ENCODE measurements at regions not wholly inside any gene's neighbourhood (a gene's known extent, or its start where the extent isn't known, plus 50 kb on each side); places are given as distances from the start of the nearest gene placed in this dataset.
A peak's percentile ranks its signal among the peaks of the same experiment; 100 is the strongest.
"Not testable (repeated sequence)": the region's sequence is repeated elsewhere in the genome, so short reads cannot be mapped to it uniquely, and the experiment has no call there.

DNA sequence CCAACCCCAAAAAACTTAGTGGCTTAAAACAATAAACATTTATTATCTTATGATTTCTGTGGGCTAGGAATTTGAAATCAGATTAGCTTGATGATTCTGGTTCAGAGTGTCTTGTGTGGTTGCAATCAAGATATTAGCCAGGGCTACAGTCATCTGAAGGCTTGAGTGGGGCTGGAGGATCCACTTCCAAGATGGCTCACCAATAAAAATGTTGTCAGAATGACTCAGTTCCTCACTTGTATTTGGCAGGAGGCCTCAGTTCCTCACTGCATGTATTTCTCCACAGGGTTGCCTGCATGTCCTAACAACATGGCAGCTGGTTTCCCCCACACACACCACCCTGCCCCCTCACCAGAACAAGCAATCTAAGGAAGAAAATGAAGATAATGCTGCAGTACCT, 98.2 kb upstream of the NIPBL start:
- no peak overlapping the region for H3K4me3 ChIP-seq (replicated peaks; ENCODE audit: low read depth, low read length)
- TF ChIP-seq, protein P1, sequence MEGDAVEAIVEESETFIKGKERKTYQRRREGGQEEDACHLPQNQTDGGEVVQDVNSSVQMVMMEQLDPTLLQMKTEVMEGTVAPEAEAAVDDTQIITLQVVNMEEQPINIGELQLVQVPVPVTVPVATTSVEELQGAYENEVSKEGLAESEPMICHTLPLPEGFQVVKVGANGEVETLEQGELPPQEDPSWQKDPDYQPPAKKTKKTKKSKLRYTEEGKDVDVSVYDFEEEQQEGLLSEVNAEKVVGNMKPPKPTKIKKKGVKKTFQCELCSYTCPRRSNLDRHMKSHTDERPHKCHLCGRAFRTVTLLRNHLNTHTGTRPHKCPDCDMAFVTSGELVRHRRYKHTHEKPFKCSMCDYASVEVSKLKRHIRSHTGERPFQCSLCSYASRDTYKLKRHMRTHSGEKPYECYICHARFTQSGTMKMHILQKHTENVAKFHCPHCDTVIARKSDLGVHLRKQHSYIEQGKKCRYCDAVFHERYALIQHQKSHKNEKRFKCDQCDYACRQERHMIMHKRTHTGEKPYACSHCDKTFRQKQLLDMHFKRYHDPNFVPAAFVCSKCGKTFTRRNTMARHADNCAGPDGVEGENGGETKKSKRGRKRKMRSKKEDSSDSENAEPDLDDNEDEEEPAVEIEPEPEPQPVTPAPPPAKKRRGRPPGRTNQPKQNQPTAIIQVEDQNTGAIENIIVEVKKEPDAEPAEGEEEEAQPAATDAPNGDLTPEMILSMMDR (IDR thresholded peaks at IDR 0.05; ENCODE audit: low read depth, low read length, missing control alignments) = no peak
- DNase-seq (ENCODE audit: extremely low read depth, low read depth) = no peak

DNA sequence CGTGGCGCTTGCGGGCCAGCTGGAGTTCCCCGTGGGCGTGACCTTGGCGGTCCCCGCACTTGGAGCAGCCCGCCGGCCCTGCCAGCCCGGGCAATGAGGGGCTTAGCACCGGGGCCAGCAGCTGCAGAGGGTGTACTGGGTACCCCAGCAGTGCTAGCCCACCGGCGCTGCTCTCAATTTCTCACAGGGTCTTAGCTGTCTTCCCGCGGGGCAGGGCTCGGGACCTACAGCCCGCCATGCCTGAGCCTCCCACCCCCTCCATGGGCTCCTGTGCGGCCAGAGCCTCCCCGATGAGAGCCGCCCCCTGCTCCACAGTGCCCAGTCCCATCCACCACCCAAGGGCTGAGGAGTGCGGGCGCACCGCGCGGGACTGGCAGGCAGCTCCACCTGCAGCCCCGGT, 94.0 kb upstream of the NIPBL start:
- not testable (repeated sequence) for DNase-seq (ENCODE audit: extremely low read depth, low read depth); H3K4me3 ChIP-seq (replicated peaks; ENCODE audit: low read depth, low read length)

DNA sequence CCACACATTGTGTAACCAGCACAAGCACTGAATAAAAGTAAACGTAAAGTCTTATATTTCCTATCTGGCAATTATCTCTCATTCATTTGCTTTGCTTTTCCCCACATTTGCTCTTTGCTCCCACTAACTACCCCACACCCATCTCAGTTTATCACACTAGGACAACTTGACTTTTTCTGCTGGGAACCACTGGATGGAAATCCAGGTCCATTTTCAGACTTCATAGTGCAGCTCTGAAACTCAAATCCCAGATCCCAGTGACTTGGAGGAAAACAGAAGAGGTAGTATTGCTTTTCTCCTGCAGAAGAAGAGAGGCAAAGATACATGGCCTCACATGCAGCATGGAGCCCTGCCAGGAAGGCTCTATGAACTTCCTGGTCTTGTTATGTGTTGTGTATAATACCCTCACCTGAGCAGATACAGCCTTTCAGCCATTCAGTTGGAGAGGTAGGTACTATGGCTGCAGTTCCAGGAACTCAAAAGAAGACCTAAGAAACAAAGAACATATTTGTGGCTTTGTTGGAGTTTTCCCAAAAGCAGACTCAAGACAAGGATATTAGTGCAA, 90.0 kb upstream of the NIPBL start:
- TF ChIP-seq, protein P1 (IDR thresholded peaks at IDR 0.05; ENCODE audit: low read depth, low read length, missing control alignments) = no peak
- no peak for DNase-seq (ENCODE audit: extremely low read depth, low read depth)
- H3K4me3 ChIP-seq (replicated peaks; ENCODE audit: low read depth, low read length) = no peak overlapping the region

DNA sequence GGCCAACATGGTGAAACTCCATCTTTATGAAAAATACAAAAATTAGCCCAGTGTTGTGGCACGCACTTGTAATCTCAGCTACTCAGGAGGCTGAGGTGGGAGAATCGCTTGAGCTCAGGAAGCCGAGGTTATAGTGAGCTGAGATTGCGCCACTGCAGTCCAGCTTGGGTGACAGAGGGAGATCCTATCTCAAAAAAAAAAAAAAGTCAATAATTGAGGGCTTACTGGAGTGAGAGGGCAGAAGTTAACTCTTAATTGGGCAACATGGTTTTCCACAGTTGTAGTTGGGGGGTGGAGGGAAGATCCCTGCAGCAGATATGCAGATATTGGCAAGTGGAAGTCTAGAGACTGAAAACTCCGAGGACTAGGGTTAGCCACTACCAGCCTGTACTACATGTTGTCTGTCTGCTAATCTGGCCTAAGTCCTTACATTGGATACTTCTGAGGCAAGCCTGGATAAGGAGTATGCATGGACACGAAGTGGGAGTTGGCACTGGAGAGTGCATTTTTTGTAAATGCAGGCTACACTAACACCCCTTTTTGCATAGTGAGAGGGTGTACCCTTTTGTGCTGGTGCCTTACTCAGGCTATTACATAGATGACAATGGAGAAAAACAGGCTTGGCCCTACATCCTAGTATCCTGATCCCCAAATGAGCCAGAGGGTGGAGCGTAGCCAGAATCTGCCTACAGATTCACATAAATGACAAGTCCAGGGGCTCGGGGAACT, 89.0 kb upstream of the NIPBL start:
- TF ChIP-seq, protein P1 (IDR thresholded peaks at IDR 0.05; ENCODE audit: low read depth, low read length, missing control alignments) = no peak
- no peak overlapping the region for H3K4me3 ChIP-seq (replicated peaks; ENCODE audit: low read depth, low read length)
- no peak for DNase-seq (ENCODE audit: extremely low read depth, low read depth)

DNA sequence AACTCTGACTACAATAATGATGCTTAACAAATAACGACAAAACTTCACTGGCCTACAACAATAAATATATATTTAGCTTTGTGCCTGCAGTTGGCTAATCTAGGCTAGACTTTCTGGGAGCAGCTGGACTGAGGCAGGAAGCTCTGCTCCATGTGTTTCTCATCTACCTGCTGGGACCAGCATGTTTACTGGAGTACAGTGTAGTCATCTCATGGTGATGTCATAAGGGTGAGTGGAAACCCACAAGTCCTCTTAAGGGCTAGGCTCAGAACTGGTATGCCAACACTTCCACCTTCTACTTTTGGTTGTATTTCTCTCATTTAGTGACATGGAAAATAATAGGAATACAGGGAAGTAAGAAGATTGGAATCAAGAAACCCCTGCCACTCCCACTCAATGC, 85.7 kb upstream of the NIPBL start:
- DNase-seq (ENCODE audit: extremely low read depth, low read depth) = peak; percentile 14
- H3K4me3 ChIP-seq (replicated peaks; ENCODE audit: low read depth, low read length) = no peak overlapping the region
- TF ChIP-seq, protein P1 (IDR thresholded peaks at IDR 0.05; ENCODE audit: low read depth, low read length, missing control alignments) = no peak

DNA sequence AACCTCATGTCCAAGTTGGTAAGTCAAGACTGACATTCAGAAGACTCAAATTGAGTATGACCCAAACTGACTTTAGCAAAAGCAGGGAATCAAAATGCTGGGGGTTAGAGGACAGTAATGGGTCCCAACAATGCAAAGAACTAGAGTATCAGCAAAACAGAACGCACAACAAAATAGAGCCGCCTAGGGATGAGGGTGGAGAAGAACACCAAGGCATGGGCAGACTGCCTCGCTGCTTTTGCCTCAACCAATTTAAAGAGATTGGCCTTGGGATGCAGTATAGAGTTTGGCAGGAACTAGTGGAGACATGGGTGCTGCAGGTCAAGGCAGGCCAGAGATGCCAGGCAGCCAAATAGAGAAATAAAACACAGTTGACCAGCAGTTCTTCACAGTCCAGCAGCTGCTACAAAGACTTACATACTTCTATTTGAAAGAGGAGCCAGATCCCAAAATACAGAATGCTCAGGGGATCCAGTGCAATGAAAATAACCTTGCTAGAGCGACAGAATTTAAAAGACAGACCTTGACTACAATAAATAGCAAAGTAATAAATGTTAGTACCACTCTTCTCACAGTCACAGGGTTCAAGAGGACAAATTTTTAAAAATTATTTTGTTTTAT, 83.9 kb upstream of the NIPBL start:
- TF ChIP-seq, protein P1 (IDR thresholded peaks at IDR 0.05; ENCODE audit: low read depth, low read length, missing control alignments) = no peak
- no peak for DNase-seq (ENCODE audit: extremely low read depth, low read depth)
- H3K4me3 ChIP-seq (replicated peaks; ENCODE audit: low read depth, low read length) = no peak overlapping the region

DNA sequence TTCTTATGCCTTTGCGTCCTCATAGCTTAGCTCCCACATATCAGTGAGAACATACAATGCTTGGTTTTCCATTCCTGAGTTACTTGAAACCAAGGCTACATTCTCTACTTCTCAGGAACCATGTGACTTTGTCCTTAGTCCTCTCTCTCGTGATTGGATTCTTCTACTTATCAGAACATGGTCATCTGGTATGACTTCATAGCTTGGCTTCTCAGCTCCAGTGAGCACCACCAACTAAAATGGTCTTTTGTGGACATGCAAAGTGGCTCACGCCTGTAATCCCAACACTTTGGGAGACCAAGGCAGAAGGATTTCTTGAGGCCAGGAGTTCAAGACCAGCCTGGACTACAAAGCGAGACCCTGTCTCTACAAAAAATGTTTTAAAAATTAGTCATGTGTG, 81.2 kb upstream of the NIPBL start:
- TF ChIP-seq, protein P1 (IDR thresholded peaks at IDR 0.05; ENCODE audit: low read depth, low read length, missing control alignments) = no peak
- no peak for DNase-seq (ENCODE audit: extremely low read depth, low read depth)
- no peak overlapping the region for H3K4me3 ChIP-seq (replicated peaks; ENCODE audit: low read depth, low read length)

Measured in HFF-Myc (cell line).